GM18873 (cell line): ENCODE measurements at regions not wholly inside any gene's neighbourhood (a gene's known extent, or its start where the extent isn't known, plus 50 kb on each side); places are given as distances from the start of the nearest gene placed in this dataset.

Source experiments
- ATAC-seq: cut with Tn5 transposase; IDR thresholded peaks from one replicate; pipeline ENCODE4 v1.9.1; 2021; ENCODE audit warnings: mild to moderate bottlenecking, moderate library complexity, moderate number of reproducible peaks; ENCODE audit not compliant: unreplicated experiment, low FRiP score

DNA sequence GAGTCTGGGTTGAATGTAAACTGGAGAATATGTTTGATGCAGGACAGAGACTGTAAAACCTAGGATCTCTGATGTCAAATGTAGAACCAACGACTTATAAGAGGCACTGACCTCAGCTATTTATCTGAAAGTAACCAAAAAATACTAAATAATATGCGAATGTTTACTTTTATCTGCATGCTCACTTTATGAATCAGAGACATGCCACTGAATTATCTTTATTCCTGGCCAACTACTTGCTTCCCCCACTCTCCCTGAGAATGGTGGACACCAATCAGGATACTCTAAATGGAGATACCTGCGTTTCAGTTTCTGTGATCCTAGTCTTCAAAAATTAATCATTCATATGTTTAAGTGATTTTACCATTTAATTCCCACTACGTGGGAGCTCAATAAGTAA is 1038.4 kb upstream of the PABPC4L start:
- no peak for ATAC-seq

DNA sequence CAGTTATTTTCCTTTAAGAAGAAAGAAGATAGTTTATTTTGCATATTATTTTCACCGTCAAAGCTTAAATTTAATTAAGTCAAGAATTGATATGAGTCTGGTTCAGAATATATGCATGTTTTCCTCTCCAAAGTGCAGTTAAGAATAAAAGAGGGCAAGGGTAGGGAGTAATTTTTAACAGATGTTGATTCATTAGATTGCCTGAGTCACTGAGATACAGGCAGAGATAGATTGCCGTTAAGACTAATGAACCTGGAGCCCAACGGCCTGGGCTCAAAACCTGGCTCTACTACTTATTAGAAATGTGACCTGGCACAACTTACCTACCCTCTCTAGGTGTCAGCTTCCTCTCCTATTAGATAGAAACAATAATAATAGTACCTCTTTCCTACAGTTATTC is 1037.4 kb upstream of the PABPC4L start:
- no peak for ATAC-seq

DNA sequence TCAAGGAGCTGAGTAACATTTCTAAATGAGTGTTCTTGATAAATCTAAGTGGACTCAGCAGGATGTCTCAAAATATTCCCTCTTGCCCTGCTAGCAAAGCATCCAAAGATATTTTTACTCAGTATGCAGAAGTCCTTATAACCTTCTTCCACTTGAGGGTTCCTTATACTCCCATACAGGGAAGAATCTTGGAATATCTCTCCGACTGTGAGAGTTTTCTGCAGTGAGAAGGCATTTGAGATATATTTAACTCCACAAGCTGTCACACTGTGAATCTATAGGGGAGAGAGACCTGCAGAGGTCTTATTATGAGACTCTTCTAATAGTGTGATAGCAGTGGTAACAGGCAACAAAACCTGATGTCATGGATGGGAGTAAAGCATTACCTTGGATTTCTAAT is 1034.5 kb upstream of the PABPC4L start:
- no peak for ATAC-seq

DNA sequence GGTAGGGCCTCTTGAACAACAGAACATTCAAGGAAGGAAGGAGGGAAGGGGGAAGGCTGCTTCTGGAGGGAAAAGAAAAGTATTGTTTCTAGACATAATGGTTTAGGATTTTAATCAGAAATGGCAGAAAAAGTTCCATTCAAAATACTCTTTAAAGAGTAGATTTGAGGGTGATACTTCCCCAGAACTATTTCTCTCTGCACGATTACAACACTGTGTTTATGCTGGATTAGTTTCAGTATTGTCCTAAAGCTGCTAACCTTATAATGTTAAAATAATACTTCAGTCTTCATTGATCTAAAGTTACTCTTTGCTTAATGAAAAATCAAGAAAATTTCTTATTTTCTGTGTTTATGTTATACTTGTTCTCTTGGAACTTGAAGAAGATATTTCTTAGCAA is 1026.3 kb upstream of the PABPC4L start:
- ATAC-seq, result no peak

DNA sequence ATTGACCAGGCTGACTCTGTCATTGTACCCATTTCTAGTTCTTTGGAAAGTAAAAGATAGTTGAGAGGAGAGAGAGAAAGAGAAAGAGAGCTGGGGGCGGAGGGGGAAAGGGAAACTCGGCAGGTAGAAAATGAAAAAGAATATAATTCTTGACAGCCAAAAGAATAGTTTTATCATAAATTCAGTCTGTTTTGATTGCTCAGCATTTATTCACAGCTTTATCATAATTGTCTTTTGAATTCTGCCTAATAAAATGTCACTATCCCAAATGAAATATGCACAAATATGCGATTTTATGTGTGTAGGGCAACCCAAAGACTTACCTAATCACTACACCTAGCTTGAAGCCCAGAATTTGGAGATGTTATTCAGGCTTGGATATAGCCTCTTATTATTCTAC is 1024.0 kb upstream of the PABPC4L start:
- ATAC-seq, result no peak

DNA sequence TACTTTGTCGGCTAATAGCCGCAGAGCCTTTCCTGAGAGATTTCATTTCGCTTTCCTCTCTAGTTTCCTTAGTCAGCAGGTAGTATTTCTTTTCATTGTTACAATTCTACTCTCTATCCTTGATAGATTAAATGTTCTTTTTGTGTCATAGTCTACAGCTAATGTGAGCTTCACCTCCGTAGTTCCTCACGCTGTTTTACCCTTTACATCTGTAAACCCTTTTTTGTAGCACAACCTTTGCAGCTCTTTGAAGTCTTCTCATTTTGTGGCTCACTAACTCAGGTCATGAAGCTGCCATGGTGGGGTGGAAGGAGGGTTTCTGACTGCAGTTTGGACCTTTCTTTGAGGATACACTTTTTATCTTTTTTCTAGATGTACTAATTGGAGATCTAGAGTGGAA is 1008.8 kb upstream of the PABPC4L start:
- ATAC-seq, result no peak

DNA sequence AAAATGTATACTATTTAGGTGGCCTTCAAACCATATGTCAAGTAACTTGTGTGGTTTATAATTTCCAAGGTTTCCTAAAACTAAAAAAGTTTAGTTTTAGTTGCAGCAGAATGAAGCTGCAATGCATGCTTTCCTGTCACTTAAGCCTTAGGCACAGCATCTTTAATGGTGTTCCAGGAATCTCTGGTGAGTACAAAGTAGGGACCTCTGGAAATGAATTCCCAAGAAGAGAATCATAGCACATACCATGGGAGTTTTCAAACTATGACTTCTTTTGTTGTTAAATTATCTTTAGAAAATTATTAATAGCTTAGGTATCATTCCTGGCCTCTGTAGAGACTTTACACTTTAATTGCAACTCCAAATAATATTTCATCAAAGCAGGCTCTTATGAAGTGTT is 1005.9 kb upstream of the PABPC4L start:
- no peak for ATAC-seq

DNA sequence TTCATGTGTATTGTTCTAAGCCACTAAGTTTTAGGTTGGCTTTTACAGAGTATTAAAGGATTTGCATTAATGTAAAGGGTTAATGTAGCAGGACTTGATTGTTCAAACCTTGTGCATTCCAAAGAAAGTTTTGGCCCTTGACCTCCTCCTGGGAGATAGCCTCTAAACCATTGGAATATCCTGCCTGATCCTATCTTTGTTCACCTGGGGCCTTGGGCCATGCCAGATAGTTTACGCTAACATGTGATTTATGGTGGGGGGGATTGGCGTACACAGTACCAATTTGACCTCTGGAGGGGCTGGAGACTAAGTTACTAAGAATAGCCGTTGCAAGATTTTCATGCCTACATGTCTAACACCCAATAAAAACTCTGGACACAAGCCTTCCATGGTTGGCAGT is 1002.7 kb upstream of the PABPC4L start:
- ATAC-seq, result no peak

DNA sequence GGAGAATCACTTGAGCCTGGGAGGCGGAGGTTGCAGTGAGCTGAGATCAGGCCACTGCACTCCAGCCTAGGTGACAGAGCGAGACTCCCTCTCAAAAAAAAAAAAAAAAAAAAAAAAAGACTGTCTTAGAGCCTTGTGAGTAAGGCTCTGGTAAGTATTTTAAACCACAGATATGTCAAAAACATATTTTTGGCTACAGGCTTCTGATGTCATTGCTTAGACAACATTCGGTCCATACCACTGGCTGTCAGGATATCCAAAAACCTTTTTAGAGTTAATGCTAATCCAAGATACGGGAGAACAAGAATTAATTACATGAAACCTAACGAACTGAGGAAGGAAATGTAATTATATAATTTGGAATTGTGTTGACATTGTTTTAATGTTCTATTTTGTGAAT is 999.5 kb upstream of the PABPC4L start:
- no peak for ATAC-seq

DNA sequence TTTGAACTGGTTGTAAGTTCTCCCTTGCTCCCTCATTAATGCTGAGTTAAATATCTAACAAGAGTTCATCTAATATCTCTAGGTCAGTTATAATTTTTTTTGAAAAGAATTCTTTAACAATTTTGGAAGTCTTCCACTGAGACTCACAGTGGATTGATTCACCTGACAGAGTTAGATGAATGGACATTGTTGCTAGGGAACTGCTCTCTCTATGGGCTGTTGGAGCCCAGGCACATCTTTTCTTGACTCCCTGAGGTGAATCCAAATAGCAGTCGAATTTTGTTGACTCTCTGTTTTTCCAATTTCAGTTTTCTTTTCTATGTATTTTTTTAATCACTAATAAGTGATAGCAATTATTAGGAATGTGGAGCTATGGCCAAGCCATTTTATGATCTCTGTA is 996.1 kb upstream of the PABPC4L start:
- no peak for ATAC-seq

DNA sequence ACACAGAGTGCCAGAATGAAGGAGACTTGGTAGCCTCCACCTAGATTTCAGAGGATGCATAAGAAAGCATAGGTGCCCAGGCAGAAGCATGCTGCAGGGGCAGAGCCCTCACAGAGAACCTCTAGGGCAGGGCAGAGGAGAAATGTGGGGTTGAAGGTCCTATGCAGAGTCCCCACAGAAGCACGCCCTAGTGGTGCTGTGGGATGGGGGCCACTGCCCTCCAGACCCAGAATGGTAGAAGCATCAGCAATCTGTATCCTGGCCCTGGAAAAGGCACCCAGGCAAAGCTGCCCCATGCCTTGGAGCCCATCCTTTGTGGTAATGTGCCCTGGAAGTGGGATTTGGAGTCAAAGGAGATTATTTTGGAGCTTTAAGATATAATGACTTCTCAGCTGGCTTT is 992.9 kb upstream of the PABPC4L start:
- no peak for ATAC-seq

DNA sequence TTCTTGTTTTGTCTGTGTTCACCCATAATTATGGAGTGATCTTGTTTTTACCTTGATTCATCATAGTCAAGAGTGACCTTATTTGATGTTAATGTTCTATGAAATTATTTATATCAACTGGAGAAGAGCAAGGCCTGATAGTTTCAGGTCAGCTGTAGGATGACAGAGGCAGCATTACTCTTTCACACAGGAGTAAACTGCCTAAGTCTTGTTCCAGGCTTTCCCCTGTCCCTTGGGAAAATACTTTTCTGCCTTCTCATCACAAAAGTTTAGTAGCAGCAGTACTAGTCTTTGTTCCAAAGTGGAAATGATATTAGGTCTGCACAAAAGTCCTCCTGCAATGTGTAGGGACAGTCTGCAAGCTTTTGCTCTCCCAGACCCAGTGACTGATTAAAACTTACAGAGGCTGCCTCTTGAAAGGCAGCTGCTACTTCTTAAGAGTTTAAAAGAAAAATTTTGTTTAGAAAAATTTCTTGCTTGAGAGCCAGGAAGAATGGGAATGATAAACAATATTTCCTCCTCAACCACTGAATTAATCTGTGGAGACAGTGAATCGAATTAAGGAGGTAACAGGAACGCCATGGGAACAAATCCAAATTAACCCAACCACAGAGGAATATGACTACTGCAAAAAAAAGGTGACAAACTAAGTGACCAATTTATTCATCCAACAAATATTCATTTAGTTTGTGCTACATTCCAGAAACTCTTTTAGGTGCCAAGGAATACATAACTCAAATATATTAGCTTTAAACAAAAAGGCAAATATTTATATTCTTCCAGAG is 991.4 kb upstream of the PABPC4L start:
- ATAC-seq, result no peak

DNA sequence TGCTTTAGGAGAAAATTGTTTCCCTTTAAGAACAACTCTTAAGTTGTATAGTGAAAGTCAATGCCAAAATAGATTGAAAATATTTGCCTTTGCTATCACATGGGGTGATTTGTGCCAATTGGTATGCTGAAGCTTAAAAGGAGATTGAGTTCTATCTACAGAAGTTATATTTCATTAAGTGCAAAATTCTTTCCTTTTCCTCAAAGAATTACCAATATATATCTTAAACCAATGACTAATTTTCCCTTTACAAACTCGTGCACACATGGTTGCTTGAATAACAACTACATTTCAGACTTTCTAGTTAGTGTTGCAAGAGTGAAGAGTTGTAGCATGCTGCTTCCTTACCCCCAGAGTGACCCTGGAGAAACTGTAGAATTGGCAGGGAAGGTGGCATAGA is 990.0 kb upstream of the PABPC4L start:
- no peak for ATAC-seq

DNA sequence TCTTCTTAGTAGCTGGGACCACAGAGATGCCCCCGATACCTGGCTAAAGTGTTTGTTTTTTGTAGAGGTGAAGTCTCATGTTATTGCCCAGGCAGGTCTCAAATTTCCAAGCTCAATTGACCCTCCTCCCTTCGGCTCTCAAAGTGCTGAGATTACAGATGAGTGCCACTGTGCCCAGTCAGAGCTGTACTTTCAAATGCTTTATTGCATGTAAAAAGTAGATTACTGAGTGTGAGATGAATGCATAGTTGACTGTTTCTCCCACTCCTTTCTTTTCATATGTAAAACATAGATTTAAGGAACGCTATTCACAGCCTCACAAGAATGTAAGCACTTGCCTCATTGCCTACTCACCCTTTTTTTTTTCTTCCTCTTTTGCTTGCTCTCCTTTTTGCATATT is 984.4 kb upstream of the PABPC4L start:
- ATAC-seq, result no peak

DNA sequence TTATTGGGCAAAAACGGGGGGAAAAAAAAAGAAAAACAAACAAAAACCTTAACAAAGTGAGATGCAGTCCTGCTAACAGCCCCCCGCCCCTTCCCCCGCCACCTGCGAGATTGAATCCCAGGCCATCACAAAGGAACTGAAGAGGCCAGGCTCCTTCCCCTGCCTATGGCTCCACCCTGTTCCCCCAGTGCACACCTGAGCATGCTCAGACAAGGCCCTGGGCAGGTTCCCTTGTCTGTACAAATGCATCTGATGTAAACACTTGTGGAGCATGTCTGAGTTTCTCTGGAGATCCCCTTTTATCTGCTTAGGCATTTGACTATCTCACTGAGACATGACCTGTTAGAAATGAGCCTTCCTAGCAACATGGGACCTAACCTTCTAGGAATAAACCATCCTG is 983.7 kb upstream of the PABPC4L start:
- no peak for ATAC-seq

DNA sequence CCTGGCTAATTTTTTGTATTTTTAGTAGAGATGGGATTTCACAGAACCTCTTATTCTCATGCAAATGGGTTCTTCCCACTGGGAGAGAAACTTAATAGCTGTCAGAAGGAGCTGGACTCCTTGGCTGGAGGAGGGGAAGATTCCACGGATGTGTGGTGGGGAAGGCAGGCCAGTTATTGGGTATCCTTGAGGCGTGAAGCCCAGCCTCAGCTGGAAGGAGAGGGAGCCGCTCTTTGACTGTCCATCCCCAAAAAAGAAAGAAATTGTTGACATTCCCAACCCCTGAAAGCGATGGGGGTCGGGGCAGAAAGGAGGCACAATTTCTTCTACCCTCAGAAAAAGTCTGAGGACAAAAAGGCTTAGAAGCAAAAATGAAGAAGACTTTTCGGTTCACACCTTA is 983.1 kb upstream of the PABPC4L start:
- ATAC-seq, result no peak

DNA sequence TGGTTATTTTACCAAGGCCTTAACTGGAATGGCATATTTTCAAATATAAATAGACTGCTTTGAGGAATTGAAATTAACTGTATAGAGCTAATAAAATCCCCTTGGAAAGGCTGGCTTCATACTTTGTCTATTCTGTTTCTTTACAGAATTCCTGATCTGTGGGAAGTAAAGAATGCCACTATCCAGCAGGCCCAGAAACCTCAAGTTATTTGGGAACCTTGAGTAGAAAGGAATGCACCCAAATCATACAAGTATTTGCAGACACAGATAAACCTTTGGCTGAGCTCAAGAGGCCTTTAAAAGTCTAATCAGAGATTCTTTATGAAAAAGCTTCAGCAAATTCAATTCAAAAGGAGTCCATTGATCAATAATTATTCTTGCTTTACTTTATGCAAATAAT is 975.7 kb upstream of the PABPC4L start:
- no peak for ATAC-seq

DNA sequence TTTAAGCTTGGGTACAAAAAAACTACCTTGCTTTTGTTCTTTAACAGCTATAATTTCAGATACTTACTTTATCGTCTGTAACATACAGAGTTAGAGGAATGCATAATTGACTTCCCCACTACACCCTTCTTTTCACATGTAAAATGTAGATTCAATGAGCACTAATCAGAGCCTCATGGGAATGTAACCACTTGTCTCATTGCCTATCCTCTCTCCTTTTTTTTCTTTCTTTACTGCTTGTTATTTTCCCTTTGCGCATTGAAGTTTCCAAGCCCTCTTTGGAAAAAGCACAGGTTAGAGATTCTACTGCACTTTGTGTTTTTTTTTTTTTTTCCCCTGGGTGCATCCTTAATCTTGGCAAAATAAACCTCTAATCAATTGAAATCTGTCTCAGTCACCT is 965.1 kb upstream of the PABPC4L start:
- ATAC-seq, result no peak

DNA sequence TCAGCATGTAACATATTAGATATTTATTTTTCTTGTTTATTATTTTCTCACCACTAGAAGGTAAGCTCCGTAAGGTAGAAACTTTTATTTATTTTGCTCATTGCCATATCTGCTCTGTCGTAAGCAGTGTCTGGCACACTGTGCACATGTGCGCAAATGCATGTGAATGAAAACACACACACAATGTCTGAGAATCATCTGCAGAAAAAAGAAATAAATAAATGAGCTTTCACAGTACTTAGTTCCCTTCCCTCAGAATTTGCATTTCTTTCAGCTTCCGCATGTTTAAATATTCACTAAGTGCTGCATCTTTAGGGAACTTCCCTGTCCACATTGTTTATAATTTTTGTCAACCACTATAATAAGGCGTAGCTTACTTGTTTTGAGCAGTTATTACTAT is 963.0 kb upstream of the PABPC4L start:
- no peak for ATAC-seq

DNA sequence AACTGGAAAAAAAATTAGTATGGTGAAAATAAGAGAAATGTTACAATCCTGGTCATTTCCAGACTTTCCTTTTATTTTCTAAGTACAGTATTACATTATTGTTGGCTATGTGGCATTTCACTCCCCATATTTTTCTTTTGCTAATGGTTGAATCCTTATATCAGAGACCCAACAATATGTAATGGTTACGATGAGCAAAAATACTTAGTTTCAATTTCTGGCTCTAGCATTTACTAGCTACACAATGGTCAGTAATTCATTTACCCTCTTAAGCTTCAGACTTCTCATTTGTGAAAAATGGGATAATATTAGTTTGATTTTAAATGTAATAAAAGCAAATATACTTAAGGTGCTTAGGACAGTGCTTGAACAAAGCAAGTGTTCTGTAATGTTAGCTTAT is 942.9 kb upstream of the PABPC4L start:
- ATAC-seq, result no peak

DNA sequence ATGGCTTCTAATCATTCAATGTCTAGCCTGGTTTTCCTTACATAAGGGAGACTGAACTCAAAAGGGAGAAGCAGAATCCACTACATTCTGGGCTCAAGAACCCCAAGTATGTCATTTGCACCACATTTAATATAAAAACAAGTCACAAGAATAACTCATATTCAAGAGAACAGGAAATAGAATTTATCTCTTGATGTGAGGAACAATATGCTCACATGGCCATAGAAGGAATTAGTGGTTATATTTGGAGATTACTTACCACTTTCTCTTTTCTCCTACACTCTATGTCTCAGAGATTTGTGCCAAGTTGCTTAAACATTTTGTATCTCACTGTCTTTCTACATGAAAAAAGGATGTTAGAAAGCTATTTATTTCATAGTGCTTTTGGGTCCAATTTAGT is 922.6 kb upstream of the PABPC4L start:
- no peak for ATAC-seq

DNA sequence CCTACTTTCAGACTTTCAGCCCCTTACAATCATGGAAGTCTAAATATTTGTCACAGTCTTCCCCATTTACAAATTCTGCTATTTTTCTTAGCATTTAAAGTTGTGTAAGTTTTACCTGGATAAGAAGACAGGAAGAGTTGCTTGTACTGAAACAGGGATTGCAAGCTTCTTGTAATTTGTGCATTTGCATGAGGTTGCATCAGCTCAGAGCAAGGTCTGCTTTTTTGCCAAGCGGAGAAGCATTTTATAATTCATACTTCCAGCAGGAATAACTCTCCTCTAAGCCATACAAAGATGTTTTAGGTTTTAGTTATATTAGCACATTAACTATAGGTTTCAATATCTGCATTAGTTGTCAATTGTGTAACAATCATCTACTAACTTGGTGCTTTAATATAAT is 922.0 kb upstream of the PABPC4L start:
- ATAC-seq, result no peak

DNA sequence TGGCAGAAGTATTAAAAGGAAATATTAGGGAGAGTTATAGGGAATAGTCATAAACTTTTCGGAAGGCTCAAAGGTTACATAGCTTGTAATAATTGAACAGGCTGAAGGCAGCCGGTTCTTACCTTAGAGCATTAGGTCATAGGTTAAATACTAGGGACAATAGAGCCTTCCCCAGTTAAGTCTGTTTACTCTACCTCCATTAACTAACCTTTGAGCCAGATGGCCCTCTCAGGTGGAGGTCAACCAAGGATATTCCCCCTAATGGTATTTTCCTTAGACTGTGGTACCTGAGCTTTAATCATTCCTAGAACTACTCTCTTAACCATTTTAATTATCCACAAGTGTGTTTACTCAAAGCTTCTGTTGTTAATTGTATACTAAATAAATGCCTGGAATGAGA is 920.9 kb upstream of the PABPC4L start:
- ATAC-seq, result no peak
